Panc1 (cell line): ENCODE measurements at regions not wholly inside any gene's neighbourhood (a gene's known extent, or its start where the extent isn't known, plus 50 kb on each side); places are given as distances from the start of the nearest gene placed in this dataset.

ENCODE experiments used
- ATAC-seq: fragments of 200-7000 bp; cut with Tn5 transposase; 2 replicates; pipeline ENCODE4 v1.9.1; 2020; ENCODE audit warnings: mild to moderate bottlenecking, moderate library complexity
- BruUV-seq: library from RNA; stranded (reverse); fragments of 400-500 nt; replicated peaks from 2 replicates; lab custom pipeline; 2021; lab: Mats Ljungman, UMichigan
- CTCF ChIA-PET: fragments of 300-600 bp; sonication (Branson Sonifier 250); formaldehyde crosslinking; loops from one replicate; lab custom pipeline; 2022; ENCODE audit warnings: antibody characterized with exemption; lab: Charles Lee
- POLR2A ChIA-PET: fragments of 300-600 bp; sonication (Branson Sonifier 250); formaldehyde crosslinking; loops from one replicate; lab custom pipeline; 2022; ENCODE audit warnings: antibody characterized with exemption; lab: Charles Lee
- DNase-seq: peaks from one replicate; pipeline ENCODE4 v3.0.0-alpha.2; 2010; ENCODE audit warnings: low read depth, low spot score
- H3K27ac ChIP-seq: 2 replicates; pipeline ENCODE4 v1.5.1; 2011; ENCODE audit warnings: mild to moderate bottlenecking, low read length, inconsistent platforms
- H3K27me3 ChIP-seq: fragments of 200-500 bp; sonication (Bioruptor generic); 2 replicates; pipeline ENCODE4 v1.6.0; 2014; ENCODE audit warnings: low read length, inconsistent platforms; ENCODE audit not compliant: control insufficient read depth, insufficient read depth
- H3K36me3 ChIP-seq: fragments of 200-500 bp; sonication (Bioruptor generic); 2 replicates; pipeline ENCODE4 v1.5.1; 2014; ENCODE audit warnings: inconsistent platforms, mild to moderate bottlenecking, low read length, moderate library complexity; ENCODE audit not compliant: control insufficient read depth, insufficient read depth
- H3K4me1 ChIP-seq: 2 replicates; pipeline ENCODE4 v1.5.1; 2011; ENCODE audit warnings: inconsistent platforms, mild to moderate bottlenecking, low read length, moderate library complexity; ENCODE audit not compliant: control insufficient read depth, insufficient read depth
- H3K4me3 ChIP-seq, 2 experiments: 2 replicates each; pipeline ENCODE4 v1.5.1; 2011 to 2012; ENCODE audit warnings: low read depth in 2 of 2, low read length in 2 of 2, mild to moderate bottlenecking in 2 of 2, inconsistent platforms in 1 of 2, moderate library complexity in 1 of 2
- H3K9me3 ChIP-seq: fragments of 200-500 bp; sonication (Bioruptor generic); 2 replicates; pipeline ENCODE4 v1.5.1; 2014; ENCODE audit warnings: low read depth, mild to moderate bottlenecking, inconsistent platforms, low read length, moderate library complexity; ENCODE audit not compliant: control insufficient read depth, insufficient read depth
- POLR2AphosphoS5 ChIP-seq: IDR thresholded peaks from 2 replicates; pipeline ENCODE4 v1.6.1; 2012; ENCODE audit warnings: mild to moderate bottlenecking, low read depth, low read length, moderate library complexity
- REST ChIP-seq, 2 experiments: IDR thresholded peaks; 2 replicates each; pipeline ENCODE4 v1.6.1; 2011 to 2012; ENCODE audit warnings: low read depth in 2 of 2, control low read depth in 1 of 2, low read length in 1 of 2, mild to moderate bottlenecking in 1 of 2, moderate library complexity in 1 of 2; ENCODE audit not compliant: insufficient read depth in 1 of 2
- SIN3A ChIP-seq: IDR thresholded peaks from 2 replicates; pipeline ENCODE4 v1.6.1; 2012; ENCODE audit warnings: low read depth, mild to moderate bottlenecking, low read length, moderate library complexity, borderline replicate concordance; ENCODE audit not compliant: insufficient read depth
- TCF7L2 ChIP-seq: IDR thresholded peaks from 2 replicates; pipeline ENCODE4 v1.6.1; 2011; ENCODE audit warnings: mild to moderate bottlenecking, low read depth, low read length, inconsistent platforms
- in situ Hi-C: cut with HindIII; loops from 2 replicates; pipeline ENCODE4 v1.10.0; 2016; ENCODE audit warnings: low sequenced_read_pairs, low pct_unique_long_range_greater_than_20kb
- intact Hi-C: fragments of 100-400 bp; cut with micrococcal nuclease; formaldehyde crosslinking; loops from one replicate; pipeline ENCODE4 v1.10.0; 2022; ENCODE audit not compliant: unreplicated experiment
- TF ChIP-seq, protein P1 (sequence below): fragments of 450-650 bp; IDR thresholded peaks from 2 replicates; pipeline ENCODE4 v1.5.1; 2017; ENCODE audit warnings: mild to moderate bottlenecking

DNA sequence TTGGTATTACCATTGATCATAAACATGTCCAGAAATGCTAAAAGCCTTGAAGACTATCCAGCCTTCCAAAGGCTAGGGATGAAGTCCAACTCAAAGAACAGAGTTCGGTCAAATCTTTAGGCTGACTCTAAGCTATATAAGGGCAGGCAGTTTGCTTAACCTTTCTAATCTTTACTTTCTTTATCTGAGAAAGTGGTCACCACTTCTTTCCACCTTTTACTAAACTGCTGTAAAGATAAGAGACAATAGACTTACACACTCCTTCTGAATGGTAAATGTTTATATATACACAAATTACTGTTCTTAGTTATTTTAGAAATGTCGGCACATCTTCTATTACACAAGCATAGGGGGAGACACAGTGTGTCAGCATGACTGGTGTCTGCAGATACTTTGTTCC is 100.4 kb downstream of the NREP start:
- ATAC-seq = no peak
- TF ChIP-seq TCF7L2 (no peak), REST (IDR thresholded peaks at IDR 0.05; ENCODE audit: insufficient read depth in 1 of 2, low read depth in 2 of 2, low read length in 1 of 2) (no peak), SIN3A (no peak), POLR2AphosphoS5 (no peak)
- TF ChIP-seq, protein P1, sequence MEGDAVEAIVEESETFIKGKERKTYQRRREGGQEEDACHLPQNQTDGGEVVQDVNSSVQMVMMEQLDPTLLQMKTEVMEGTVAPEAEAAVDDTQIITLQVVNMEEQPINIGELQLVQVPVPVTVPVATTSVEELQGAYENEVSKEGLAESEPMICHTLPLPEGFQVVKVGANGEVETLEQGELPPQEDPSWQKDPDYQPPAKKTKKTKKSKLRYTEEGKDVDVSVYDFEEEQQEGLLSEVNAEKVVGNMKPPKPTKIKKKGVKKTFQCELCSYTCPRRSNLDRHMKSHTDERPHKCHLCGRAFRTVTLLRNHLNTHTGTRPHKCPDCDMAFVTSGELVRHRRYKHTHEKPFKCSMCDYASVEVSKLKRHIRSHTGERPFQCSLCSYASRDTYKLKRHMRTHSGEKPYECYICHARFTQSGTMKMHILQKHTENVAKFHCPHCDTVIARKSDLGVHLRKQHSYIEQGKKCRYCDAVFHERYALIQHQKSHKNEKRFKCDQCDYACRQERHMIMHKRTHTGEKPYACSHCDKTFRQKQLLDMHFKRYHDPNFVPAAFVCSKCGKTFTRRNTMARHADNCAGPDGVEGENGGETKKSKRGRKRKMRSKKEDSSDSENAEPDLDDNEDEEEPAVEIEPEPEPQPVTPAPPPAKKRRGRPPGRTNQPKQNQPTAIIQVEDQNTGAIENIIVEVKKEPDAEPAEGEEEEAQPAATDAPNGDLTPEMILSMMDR = no peak
- H3K27me3 ChIP-seq = no peaks in the 10 kb centered on the region
- no peaks in the 10 kb centered on the region for H3K36me3 ChIP-seq
- H3K27ac ChIP-seq = no peak overlapping the region
- in situ Hi-C loops (no loop called here), intact Hi-C loops (no loop called here)
- CTCF ChIA-PET = no interaction called here
- no TSS peak for BruUV-seq
- H3K9me3 ChIP-seq = no peaks in the 10 kb centered on the region
- no peak for DNase-seq
- no peak overlapping the region for H3K4me3 ChIP-seq
- H3K4me1 ChIP-seq = no peaks in the 10 kb centered on the region
- POLR2A ChIA-PET = no interaction called here

DNA sequence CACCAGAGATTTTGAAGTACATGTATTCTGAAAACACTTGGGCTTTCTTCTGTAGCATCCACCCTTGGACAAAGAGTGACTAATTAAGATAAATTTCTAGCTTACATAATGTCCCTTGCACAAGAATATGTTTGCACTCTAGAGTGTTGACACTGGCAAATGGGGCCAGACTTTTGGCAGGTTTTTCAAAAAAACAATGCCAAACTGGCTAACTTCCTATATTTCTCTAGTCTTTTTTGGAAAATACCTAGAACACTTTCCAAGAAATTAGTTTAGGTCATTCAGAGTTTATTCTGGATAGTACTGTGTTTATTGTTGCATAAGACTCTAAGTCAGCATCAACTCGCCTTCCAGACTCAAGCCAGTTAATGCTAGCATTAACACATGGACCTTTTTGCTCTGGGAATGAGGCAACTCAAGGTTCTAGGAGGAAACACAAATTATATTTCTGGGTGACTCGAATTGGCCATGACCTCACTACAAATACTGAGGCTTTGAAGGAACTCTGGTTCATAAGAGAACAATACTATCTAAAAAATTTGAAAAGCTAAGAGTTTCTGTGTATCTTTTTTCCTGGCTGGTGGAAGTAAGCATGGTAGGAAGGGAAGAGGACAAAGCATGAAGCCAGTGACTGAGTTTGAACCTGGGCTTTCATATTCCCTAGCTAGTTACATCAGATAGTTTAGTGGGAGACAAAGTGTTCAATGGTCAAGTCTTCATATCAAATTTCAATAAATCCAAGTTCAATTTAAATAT is 101.6 kb downstream of the NREP start:
- no peak for DNase-seq
- intact Hi-C loops = no loop called here
- H3K4me1 ChIP-seq = no peaks in the 10 kb centered on the region
- no peaks in the 10 kb centered on the region for H3K36me3 ChIP-seq
- H3K9me3 ChIP-seq = no peaks in the 10 kb centered on the region
- TF ChIP-seq SIN3A = no peak
- TF ChIP-seq, protein P1 = no peak
- TF ChIP-seq REST (IDR thresholded peaks at IDR 0.05; ENCODE audit: insufficient read depth in 1 of 2, low read depth in 2 of 2, low read length in 1 of 2) = no peak
- TF ChIP-seq TCF7L2 = no peak
- TF ChIP-seq POLR2AphosphoS5 = no peak
- ATAC-seq = no peak
- no peak overlapping the region for H3K27ac ChIP-seq
- no peaks in the 10 kb centered on the region for H3K27me3 ChIP-seq
- CTCF ChIA-PET = no interaction called here
- no TSS peak for BruUV-seq
- H3K4me3 ChIP-seq = no peak overlapping the region
- in situ Hi-C loops = no loop called here
- POLR2A ChIA-PET = no interaction called here
